H9 (cell line): ENCODE measurements at regions not wholly inside any gene's neighbourhood (a gene's known extent, or its start where the extent isn't known, plus 50 kb on each side); places are given as distances from the start of the nearest gene placed in this dataset.

Experiments
- DNase-seq: peaks from one replicate; pipeline ENCODE4 v3.0.0-alpha.2; 2017
- H2AFZ ChIP-seq: one replicate; pipeline ENCODE4 v1.6.1; 2013; ENCODE audit warnings: mild to moderate bottlenecking, low read length, control low read depth, moderate library complexity
- H2AK5ac ChIP-seq: 2 replicates; pipeline ENCODE4 v1.6.1; 2013; ENCODE audit warnings: low read length, control low read depth, mixed read lengths; ENCODE audit not compliant: insufficient read length
- H2BK120ac ChIP-seq: one replicate; pipeline ENCODE4 v1.6.1; 2013; ENCODE audit warnings: low read depth, mild to moderate bottlenecking, low read length, control low read depth, inconsistent platforms; ENCODE audit not compliant: poor library complexity, severe bottlenecking
- H2BK12ac ChIP-seq: 2 replicates; pipeline ENCODE4 v1.6.1; 2013; ENCODE audit warnings: low read length, control low read depth, mixed read lengths, low read depth; ENCODE audit not compliant: insufficient read length
- H2BK15ac ChIP-seq: 2 replicates; pipeline ENCODE4 v1.6.1; 2013; ENCODE audit warnings: low read depth, low read length, control low read depth
- H2BK20ac ChIP-seq: one replicate; pipeline ENCODE4 v1.6.1; 2013; ENCODE audit warnings: low read depth, mild to moderate bottlenecking, low read length, control low read depth, inconsistent platforms; ENCODE audit not compliant: poor library complexity, severe bottlenecking
- H2BK5ac ChIP-seq: 2 replicates; pipeline ENCODE4 v1.6.1; 2013; ENCODE audit warnings: low read length, control low read depth, mixed read lengths; ENCODE audit not compliant: insufficient read length
- H3K14ac ChIP-seq: 2 replicates; pipeline ENCODE4 v1.6.1; 2013; ENCODE audit warnings: low read length, control low read depth; ENCODE audit not compliant: insufficient read depth
- H3K18ac ChIP-seq: 2 replicates; pipeline ENCODE4 v1.6.1; 2013; ENCODE audit warnings: low read depth, mild to moderate bottlenecking, mixed read lengths, low read length, control low read depth; ENCODE audit not compliant: insufficient read length
- H3K23ac ChIP-seq: 2 replicates; pipeline ENCODE4 v1.6.1; 2013; ENCODE audit warnings: low read length, control low read depth, mixed read lengths, low read depth; ENCODE audit not compliant: insufficient read length
- H3K23me2 ChIP-seq: 2 replicates; pipeline ENCODE4 v1.6.1; 2013; ENCODE audit warnings: low read depth, mild to moderate bottlenecking, mixed read lengths, low read length, control low read depth; ENCODE audit not compliant: insufficient read length, poor library complexity, severe bottlenecking
- H3K27ac ChIP-seq: 2 replicates; pipeline ENCODE4 v1.5.1; 2013; ENCODE audit warnings: low read length, control low read depth, mixed read lengths, low read depth; ENCODE audit not compliant: insufficient read length
- H3K27me3 ChIP-seq: 2 replicates; pipeline ENCODE4 v1.6.1; 2013; ENCODE audit warnings: low read length, control low read depth, inconsistent platforms; ENCODE audit not compliant: insufficient read depth
- H3K4ac ChIP-seq: 2 replicates; pipeline ENCODE4 v1.6.1; 2013; ENCODE audit warnings: low read depth, mild to moderate bottlenecking, control low read depth, inconsistent platforms, low read length, moderate library complexity
- H3K4me1 ChIP-seq: 2 replicates; pipeline ENCODE4 v1.6.1; 2013; ENCODE audit warnings: low read length, control low read depth, inconsistent platforms; ENCODE audit not compliant: insufficient read depth
- H3K4me2 ChIP-seq: 2 replicates; pipeline ENCODE4 v1.6.1; 2013; ENCODE audit warnings: low read length, control low read depth, mixed read lengths; ENCODE audit not compliant: insufficient read length, insufficient read depth
- H3K56ac ChIP-seq: 2 replicates; pipeline ENCODE4 v1.6.1; 2013; ENCODE audit warnings: low read depth, mild to moderate bottlenecking, mixed read lengths, low read length, control low read depth; ENCODE audit not compliant: insufficient read length
- H3K79me1 ChIP-seq: 2 replicates; pipeline ENCODE4 v1.6.1; 2013; ENCODE audit warnings: low read depth, mild to moderate bottlenecking, moderate library complexity, low read length, control low read depth, inconsistent platforms; ENCODE audit not compliant: insufficient read depth, poor library complexity, severe bottlenecking
- H3K79me2 ChIP-seq: 2 replicates; pipeline ENCODE4 v1.6.1; 2013; ENCODE audit warnings: low read length, control low read depth, inconsistent platforms; ENCODE audit not compliant: insufficient read depth
- H3K9ac ChIP-seq: 2 replicates; pipeline ENCODE4 v1.6.1; 2013; ENCODE audit warnings: low read length, control low read depth, mixed read lengths; ENCODE audit not compliant: insufficient read length; ENCODE audit errors: extremely low read depth
- H3K9me3 ChIP-seq: one replicate; pipeline ENCODE4 v1.6.1; 2013; ENCODE audit warnings: low read depth, low read length, inconsistent platforms; ENCODE audit not compliant: control insufficient read depth
- H3T11ph ChIP-seq: one replicate; pipeline ENCODE4 v1.6.1; 2013; ENCODE audit warnings: mild to moderate bottlenecking, low read length, control low read depth, inconsistent platforms
- H4K20me1 ChIP-seq: one replicate; pipeline ENCODE4 v1.6.1; 2013; ENCODE audit not compliant: control insufficient read depth, insufficient read length, insufficient read depth
- H4K5ac ChIP-seq: 2 replicates; pipeline ENCODE4 v1.6.1; 2013; ENCODE audit warnings: low read depth, mild to moderate bottlenecking, mixed read lengths, low read length, control low read depth; ENCODE audit not compliant: insufficient read length
- H4K8ac ChIP-seq: replicated peaks from 2 replicates; pipeline ENCODE4 v1.6.1; 2013; ENCODE audit warnings: low read length, control low read depth, mixed read lengths, low read depth; ENCODE audit not compliant: insufficient read length
- H4K91ac ChIP-seq: 2 replicates; pipeline ENCODE4 v1.6.1; 2013; ENCODE audit warnings: low read depth, mild to moderate bottlenecking, moderate library complexity, mixed read lengths, low read length, control low read depth; ENCODE audit not compliant: insufficient read length
- H3K27ac Mint-ChIP-seq, 3 experiments: 2 replicates in 2 of 3; 3 replicates in 1 of 3; pipeline ENCODE4 v1.8.0; 2020 to 2021; ENCODE audit warnings: mixed read lengths in 3 of 3, mild to moderate bottlenecking in 1 of 3, moderate library complexity in 1 of 3
- H3K27me3 Mint-ChIP-seq: 2 replicates; pipeline ENCODE4 v1.8.0; 2021; ENCODE audit warnings: low read depth, mild to moderate bottlenecking, moderate library complexity, mixed read lengths
- H3K36me3 Mint-ChIP-seq, 3 experiments: 2 replicates in 2 of 3; 3 replicates in 1 of 3; pipeline ENCODE4 v1.8.0; 2020 to 2021; ENCODE audit warnings: low read depth in 3 of 3, mixed read lengths in 3 of 3; ENCODE audit not compliant: insufficient read depth in 1 of 3
- H3K4me1 Mint-ChIP-seq, 2 experiments: 2 replicates each; pipeline ENCODE4 v1.8.0; 2020; ENCODE audit warnings: mixed read lengths in 2 of 2
- H3K4me3 Mint-ChIP-seq, 2 experiments: 2 replicates in 1 of 2; 3 replicates in 1 of 2; pipeline ENCODE4 v1.8.0; 2020 to 2021; ENCODE audit warnings: mild to moderate bottlenecking in 2 of 2, mixed read lengths in 2 of 2, moderate library complexity in 1 of 2
- H3K9me3 Mint-ChIP-seq, 2 experiments: 2 replicates in 1 of 2; 3 replicates in 1 of 2; pipeline ENCODE4 v1.8.0; 2020; ENCODE audit warnings: mild to moderate bottlenecking in 2 of 2, mixed read lengths in 2 of 2, moderate library complexity in 1 of 2
- CTCF ChIP-seq: fragments of 200-600 bp; sonication (generic); conservative IDR thresholded peaks from 3 replicates; pipeline ENCODE4 v1.8.0; 2021; ENCODE audit warnings: antibody characterized with exemption, mild to moderate bottlenecking
- WGBS: extraction: QIAGEN DNeasy Blood & Tissue Kit; methylation state at CpG from one replicate; pipeline ENCODE4 v1.1.7; 2013; ENCODE audit warnings: missing lambda C conversion rate, low lambda C conversion rate, mixed read lengths; ENCODE audit not compliant: insufficient read length; ENCODE audit errors: extremely low coverage; 5-methylcytosine and 5-hydroxymethylcytosine counted together

GRCh38 chr1:50328552-50328951 lies 94.7 kb downstream of the DMRTA2 start:
- H2BK15ac ChIP-seq = no peak overlapping the region
- no peak overlapping the region for H2BK120ac ChIP-seq
- H3K9me3 Mint-ChIP-seq = peaks cover 0 to 48% of the 10 kb centered on the region in 2 experiments; a peak in 3 of 5 replicates
- H2AK5ac ChIP-seq = no peak overlapping the region
- H3K9me3 ChIP-seq = no peaks in the 10 kb centered on the region
- no peak overlapping the region for H4K5ac ChIP-seq
- no peak overlapping the region for H3K14ac ChIP-seq
- no peak overlapping the region for H3K23ac ChIP-seq
- no peaks in the 10 kb centered on the region for H4K20me1 ChIP-seq
- no peak overlapping the region for H3K4ac ChIP-seq
- peaks cover 2% of the 10 kb centered on the region; the same call in 1 of the 2 replicates for H3K27me3 ChIP-seq
- no CpG with 5 or more reads among the region's 4 CpGs for WGBS
- no peak overlapping the region for H4K91ac ChIP-seq
- H3K79me2 ChIP-seq = no peaks in the 10 kb centered on the region
- no peak for TF ChIP-seq CTCF
- H3K9ac ChIP-seq = no peak overlapping the region
- DNase-seq = no peak
- peaks cover 0 to 2% (median 0%) of the 10 kb centered on the region in 3 experiments; a peak in 1 of 7 replicates for H3K36me3 Mint-ChIP-seq
- no peaks in the 10 kb centered on the region for H3K4me1 Mint-ChIP-seq
- H3T11ph ChIP-seq = no peak overlapping the region
- no peaks in the 10 kb centered on the region for H3K4me1 ChIP-seq
- H3K27ac Mint-ChIP-seq = no peak overlapping the region
- no peak overlapping the region for H3K4me3 Mint-ChIP-seq
- H2BK5ac ChIP-seq = no peak overlapping the region
- H2AFZ ChIP-seq = no peak overlapping the region
- peaks cover 4% of the 10 kb centered on the region for H3K23me2 ChIP-seq
- no peak overlapping the region for H3K56ac ChIP-seq
- no peak overlapping the region for H2BK12ac ChIP-seq
- no peak overlapping the region for H3K27ac ChIP-seq
- H3K27me3 Mint-ChIP-seq = peaks cover 41% of the 10 kb centered on the region
- H3K4me2 ChIP-seq = no peak overlapping the region
- H3K18ac ChIP-seq = no peak overlapping the region
- no peaks in the 10 kb centered on the region for H3K79me1 ChIP-seq
- H4K8ac ChIP-seq = no peak overlapping the region
- H2BK20ac ChIP-seq = no peak overlapping the region
